HCT116 (cell line): ENCODE measurements at regions not wholly inside any gene's neighbourhood (a gene's known extent, or its start where the extent isn't known, plus 50 kb on each side); places are given as distances from the start of the nearest gene placed in this dataset.
"Not testable (repeated sequence)": the region's sequence is repeated elsewhere in the genome, so short reads cannot be mapped to it uniquely, and the experiment has no call there.

ENCODE experiments used
- CEBPB ChIP-seq: IDR thresholded peaks from 2 replicates; pipeline ENCODE4 v1.6.1; 2012; ENCODE audit warnings: low read depth
- CTCF ChIP-seq, 3 experiments: fragments of 200-600 bp in 1 of 3; sonication (generic) in 1 of 3; IDR thresholded peaks in 2 of 3; conservative IDR thresholded peaks in 1 of 3; 2 replicates each; pipeline ENCODE4 v1.5.1; 2012 to 2017; ENCODE audit warnings: low read depth in 2 of 3, low read length in 2 of 3, antibody characterized with exemption in 1 of 3, borderline replicate concordance in 1 of 3, control low read depth in 1 of 3, mild to moderate bottlenecking in 1 of 3, mixed read lengths in 1 of 3, mixed run types in 1 of 3, moderate library complexity in 1 of 3; ENCODE audit not compliant: insufficient read depth in 1 of 3
- MAX ChIP-seq: IDR thresholded peaks from 2 replicates; pipeline ENCODE4 v1.6.1; 2012

GRCh38 chr16:29300541-29301535 is 105.7 kb downstream of the NPIPB11 start:
- TF ChIP-seq MAX; CTCF (IDR thresholded peaks at IDR 0.05 in 2 of 3, conservative IDR thresholded peaks at IDR 0.05 in 1 of 3; ENCODE audit: borderline replicate concordance in 1 of 3, insufficient read depth in 1 of 3, low read depth in 2 of 3, low read length in 2 of 3); CEBPB: not testable (repeated sequence)
